ENCODE measurements at regions not wholly inside any gene's neighbourhood (a gene's known extent, or its start where the extent isn't known, plus 50 kb on each side); places are given as distances from the start of the nearest gene placed in this dataset.

DNA sequence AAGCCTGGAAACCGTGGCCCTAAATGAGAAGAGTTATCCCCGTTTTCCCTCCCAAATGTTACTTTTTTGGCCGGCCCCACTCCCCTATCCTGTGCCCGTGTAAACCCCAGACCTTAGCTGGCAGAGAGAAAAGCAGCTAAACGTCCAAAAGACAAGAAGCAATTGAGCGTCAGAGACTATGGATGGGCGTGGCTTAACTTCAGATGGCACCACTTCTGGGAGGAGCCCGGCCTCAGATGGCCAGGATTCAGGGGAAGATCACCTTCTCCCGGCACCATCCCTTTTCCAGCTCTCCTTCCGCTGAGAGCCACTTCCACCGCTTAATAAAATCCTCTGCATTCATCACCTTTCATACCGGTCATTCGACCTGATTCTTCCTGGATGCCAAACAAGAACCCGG lies 350.1 kb upstream of the PCDH7 start:
- H3K9me3 Mint-ChIP-seq (ENCODE audit: insufficient read depth) = peaks cover 4% of the 10 kb centered on the region
- ChIA-PET CTCF (no interaction called here), POLR2A (no interaction called here)
- Histone ChIP-seq H3K4me2 (replicated peaks; ENCODE audit: low read depth, low read length, poor library complexity, severe bottlenecking) (no peak overlapping the region), H3K36me3 (replicated peaks in 1 of 2; ENCODE audit: control extremely low read depth in 1 of 2, control insufficient read depth in 1 of 2, extremely low read depth in 1 of 2, insufficient read depth in 2 of 2, low read length in 1 of 2) (no peaks in the 10 kb centered on the region), H3K27me3 (replicated peaks in 1 of 4; ENCODE audit: control extremely low read depth in 1 of 4, control insufficient read depth in 3 of 4, insufficient read depth in 4 of 4, low read length in 3 of 4) (no peaks in the 10 kb centered on the region), H3K79me2 (ENCODE audit: control insufficient read depth, insufficient read depth, low read length) (no peaks in the 10 kb centered on the region), H3K9me3 (ENCODE audit: control extremely low read depth in 1 of 3, control insufficient read depth in 2 of 3, insufficient read depth in 1 of 3, low read length in 2 of 3) (peaks cover 0 to 9% (median 0%) of the 10 kb centered on the region in 3 donors), H4K20me1 (ENCODE audit: control insufficient read depth, insufficient read depth, low read length, poor library complexity, severe bottlenecking) (no peaks in the 10 kb centered on the region), H3K27ac (ENCODE audit: low read length in 2 of 2) (no peak overlapping the region), H3K9ac (ENCODE audit: low read length) (no peak overlapping the region), H3K4me3 (ENCODE audit: control extremely low read depth in 1 of 5, extremely low read depth in 1 of 5, insufficient read depth in 1 of 5, low read depth in 2 of 5, low read length in 4 of 5) (no peak overlapping the region), H3K4me1 (ENCODE audit: control insufficient read depth in 2 of 2, insufficient read depth in 2 of 2, low read length in 2 of 2) (no peaks in the 10 kb centered on the region), H2AFZ (ENCODE audit: insufficient read depth, low read depth, low read length, poor library complexity, severe bottlenecking) (no peak overlapping the region)
- intact Hi-C loops (cut with micrococcal nuclease) = no loop called here
- TF ChIP-seq, protein P1, sequence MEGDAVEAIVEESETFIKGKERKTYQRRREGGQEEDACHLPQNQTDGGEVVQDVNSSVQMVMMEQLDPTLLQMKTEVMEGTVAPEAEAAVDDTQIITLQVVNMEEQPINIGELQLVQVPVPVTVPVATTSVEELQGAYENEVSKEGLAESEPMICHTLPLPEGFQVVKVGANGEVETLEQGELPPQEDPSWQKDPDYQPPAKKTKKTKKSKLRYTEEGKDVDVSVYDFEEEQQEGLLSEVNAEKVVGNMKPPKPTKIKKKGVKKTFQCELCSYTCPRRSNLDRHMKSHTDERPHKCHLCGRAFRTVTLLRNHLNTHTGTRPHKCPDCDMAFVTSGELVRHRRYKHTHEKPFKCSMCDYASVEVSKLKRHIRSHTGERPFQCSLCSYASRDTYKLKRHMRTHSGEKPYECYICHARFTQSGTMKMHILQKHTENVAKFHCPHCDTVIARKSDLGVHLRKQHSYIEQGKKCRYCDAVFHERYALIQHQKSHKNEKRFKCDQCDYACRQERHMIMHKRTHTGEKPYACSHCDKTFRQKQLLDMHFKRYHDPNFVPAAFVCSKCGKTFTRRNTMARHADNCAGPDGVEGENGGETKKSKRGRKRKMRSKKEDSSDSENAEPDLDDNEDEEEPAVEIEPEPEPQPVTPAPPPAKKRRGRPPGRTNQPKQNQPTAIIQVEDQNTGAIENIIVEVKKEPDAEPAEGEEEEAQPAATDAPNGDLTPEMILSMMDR (IDR thresholded peaks at IDR 0.05) = no peak
- no peak for TF ChIP-seq EZH2 (IDR thresholded peaks at IDR 0.05; ENCODE audit: borderline replicate concordance, insufficient read depth, low read depth, low read length, poor library complexity, severe bottlenecking)
- H3K27ac Mint-ChIP-seq = no peak overlapping the region
- no peaks in the 10 kb centered on the region for H3K27me3 Mint-ChIP-seq
- no peak for DNase-seq
- 87% methylated on average over 14 of the region's 14 CpGs for WGBS (ENCODE audit: insufficient coverage)
- H3K4me1 Mint-ChIP-seq = no peaks in the 10 kb centered on the region
- no peak for ATAC-seq (ENCODE audit: low read depth)
- no peak overlapping the region for H3K4me3 Mint-ChIP-seq

DNA sequence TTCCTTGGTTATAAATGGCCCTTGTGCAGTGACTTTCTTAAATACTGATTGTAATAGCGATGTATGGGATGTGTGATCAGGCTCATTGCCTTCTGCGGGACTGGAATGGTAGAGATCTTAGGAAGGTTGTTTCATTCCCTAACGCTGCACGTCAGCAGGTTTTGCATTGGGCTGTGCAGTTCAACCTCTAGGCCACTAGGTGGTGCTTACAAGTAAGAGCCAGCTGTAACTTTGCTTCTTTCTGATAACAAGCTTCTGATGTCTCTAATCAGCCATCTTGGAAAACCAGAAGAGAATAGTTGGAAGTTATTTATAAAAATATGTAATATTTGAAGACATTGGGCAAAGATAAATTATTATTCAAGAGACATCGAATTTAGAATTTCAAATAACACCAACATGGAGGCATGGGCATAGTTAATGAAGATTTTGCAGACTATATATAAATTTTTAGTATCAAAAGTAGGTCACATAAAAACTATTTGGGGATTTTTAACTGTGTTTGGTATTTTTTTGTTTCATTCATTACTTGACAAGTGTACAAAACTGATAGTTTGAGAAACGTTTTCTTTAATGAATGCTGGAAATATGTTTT lies 339.7 kb upstream of the PCDH7 start:
- no peaks in the 10 kb centered on the region for H3K36me3 ChIP-seq (replicated peaks in 1 of 2; ENCODE audit: control extremely low read depth in 1 of 2, control insufficient read depth in 1 of 2, extremely low read depth in 1 of 2, insufficient read depth in 2 of 2, low read length in 1 of 2)
- 81% methylated on average over 4 of the region's 6 CpGs for WGBS (ENCODE audit: insufficient coverage)
- no peak overlapping the region for H3K27ac Mint-ChIP-seq
- H3K4me3 Mint-ChIP-seq = no peak overlapping the region
- intact Hi-C loops (cut with micrococcal nuclease) = no loop called here
- H3K9me3 ChIP-seq (ENCODE audit: control extremely low read depth in 1 of 3, control insufficient read depth in 2 of 3, insufficient read depth in 1 of 3, low read length in 2 of 3) = no peaks in the 10 kb centered on the region
- no peaks in the 10 kb centered on the region for H3K79me2 ChIP-seq (ENCODE audit: control insufficient read depth, insufficient read depth, low read length)
- DNase-seq (no peak), ATAC-seq (ENCODE audit: low read depth) (no peak)
- ChIA-PET POLR2A (no interaction called here), CTCF (no interaction called here)
- no peaks in the 10 kb centered on the region for H3K27me3 ChIP-seq (replicated peaks in 1 of 4; ENCODE audit: control extremely low read depth in 1 of 4, control insufficient read depth in 3 of 4, insufficient read depth in 4 of 4, low read length in 3 of 4)
- H3K9me3 Mint-ChIP-seq (ENCODE audit: insufficient read depth) = no peaks in the 10 kb centered on the region
- H3K27me3 Mint-ChIP-seq = no peaks in the 10 kb centered on the region
- H3K4me2 ChIP-seq (replicated peaks; ENCODE audit: low read depth, low read length, poor library complexity, severe bottlenecking) = no peak overlapping the region
- H3K4me1 Mint-ChIP-seq = no peaks in the 10 kb centered on the region
- no peak overlapping the region for H3K4me3 ChIP-seq (ENCODE audit: control extremely low read depth in 1 of 5, extremely low read depth in 1 of 5, insufficient read depth in 1 of 5, low read depth in 2 of 5, low read length in 4 of 5)
- no peak overlapping the region for H3K9ac ChIP-seq (ENCODE audit: low read length)
- no peak for TF ChIP-seq EZH2 (IDR thresholded peaks at IDR 0.05; ENCODE audit: borderline replicate concordance, insufficient read depth, low read depth, low read length, poor library complexity, severe bottlenecking)
- TF ChIP-seq, protein P1 (IDR thresholded peaks at IDR 0.05) = peak; percentile 60
- H3K4me1 ChIP-seq (ENCODE audit: control insufficient read depth in 2 of 2, insufficient read depth in 2 of 2, low read length in 2 of 2) = no peaks in the 10 kb centered on the region
- no peaks in the 10 kb centered on the region for H4K20me1 ChIP-seq (ENCODE audit: control insufficient read depth, insufficient read depth, low read length, poor library complexity, severe bottlenecking)
- no peak overlapping the region for H3K27ac ChIP-seq (ENCODE audit: low read length in 2 of 2)
- H2AFZ ChIP-seq (ENCODE audit: insufficient read depth, low read depth, low read length, poor library complexity, severe bottlenecking) = no peak overlapping the region

Measured in B cell (primary cell).